OCI-LY1 (cell line): ENCODE measurements at regions not wholly inside any gene's neighbourhood (a gene's known extent, or its start where the extent isn't known, plus 50 kb on each side); places are given as distances from the start of the nearest gene placed in this dataset.

ENCODE experiments used
- EZH2 ChIP-seq: fragments of 200-600 bp; sonication (generic), shearing (Covaris generic); IDR thresholded peaks from 2 replicates; pipeline ENCODE4 v1.8.0; 2017; ENCODE audit warnings: borderline replicate concordance, mixed run types, mild to moderate bottlenecking, antibody characterized with exemption, low read length, moderate library complexity, mixed read lengths
- TF ChIP-seq, protein P1 (sequence below): fragments of 200-600 bp; sonication (generic), shearing (Covaris generic); IDR thresholded peaks from 2 replicates; pipeline ENCODE4 v1.5.1; 2017; ENCODE audit warnings: mild to moderate bottlenecking, antibody characterized with exemption, low read length, moderate library complexity, mixed read lengths

DNA sequence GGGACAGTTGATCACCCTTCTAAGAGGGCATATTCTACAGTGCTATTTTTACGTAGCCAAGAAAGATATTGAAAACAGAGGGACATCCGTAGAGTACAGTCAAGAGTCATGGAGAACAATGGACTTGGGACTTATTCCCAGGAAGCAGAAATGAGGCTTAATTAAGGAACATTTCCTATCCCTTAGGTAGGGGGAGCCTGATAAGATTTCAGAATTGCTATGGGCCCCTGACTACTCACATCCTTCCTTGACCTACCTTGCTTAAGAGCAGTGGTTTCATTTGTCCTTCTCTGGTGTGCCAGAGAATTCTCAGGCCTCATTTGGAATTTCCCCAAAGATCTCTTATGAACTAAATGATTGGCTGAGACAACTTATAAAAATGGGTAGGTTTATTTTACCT, 189.5 kb upstream of the DTNBP1 start:
- TF ChIP-seq EZH2: no peak
- TF ChIP-seq, protein P1, sequence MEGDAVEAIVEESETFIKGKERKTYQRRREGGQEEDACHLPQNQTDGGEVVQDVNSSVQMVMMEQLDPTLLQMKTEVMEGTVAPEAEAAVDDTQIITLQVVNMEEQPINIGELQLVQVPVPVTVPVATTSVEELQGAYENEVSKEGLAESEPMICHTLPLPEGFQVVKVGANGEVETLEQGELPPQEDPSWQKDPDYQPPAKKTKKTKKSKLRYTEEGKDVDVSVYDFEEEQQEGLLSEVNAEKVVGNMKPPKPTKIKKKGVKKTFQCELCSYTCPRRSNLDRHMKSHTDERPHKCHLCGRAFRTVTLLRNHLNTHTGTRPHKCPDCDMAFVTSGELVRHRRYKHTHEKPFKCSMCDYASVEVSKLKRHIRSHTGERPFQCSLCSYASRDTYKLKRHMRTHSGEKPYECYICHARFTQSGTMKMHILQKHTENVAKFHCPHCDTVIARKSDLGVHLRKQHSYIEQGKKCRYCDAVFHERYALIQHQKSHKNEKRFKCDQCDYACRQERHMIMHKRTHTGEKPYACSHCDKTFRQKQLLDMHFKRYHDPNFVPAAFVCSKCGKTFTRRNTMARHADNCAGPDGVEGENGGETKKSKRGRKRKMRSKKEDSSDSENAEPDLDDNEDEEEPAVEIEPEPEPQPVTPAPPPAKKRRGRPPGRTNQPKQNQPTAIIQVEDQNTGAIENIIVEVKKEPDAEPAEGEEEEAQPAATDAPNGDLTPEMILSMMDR: no peak
